Trophoblast cell (in vitro differentiated cells and primary cell): ENCODE measurements at regions not wholly inside any gene's neighbourhood (a gene's known extent, or its start where the extent isn't known, plus 50 kb on each side); places are given as distances from the start of the nearest gene placed in this dataset.
"Not testable (repeated sequence)": the region's sequence is repeated elsewhere in the genome, so short reads cannot be mapped to it uniquely, and the experiment has no call there.

Source experiments
- DNase-seq, 2 donors: peaks; one replicate each; pipeline ENCODE4 v3.0.0-alpha.2; 2016
- H2AFZ ChIP-seq: 2 replicates; pipeline ENCODE4 v1.6.1; 2013; ENCODE audit warnings: low read length, moderate library complexity, mild to moderate bottlenecking; ENCODE audit not compliant: insufficient read depth, poor library complexity
- H2AK5ac ChIP-seq: 2 replicates; pipeline ENCODE4 v1.6.1; 2013; ENCODE audit warnings: mild to moderate bottlenecking, low read length
- H2BK120ac ChIP-seq: 2 replicates; pipeline ENCODE4 v1.6.1; 2013; ENCODE audit warnings: low read length, mild to moderate bottlenecking, moderate library complexity; ENCODE audit not compliant: insufficient read depth, poor library complexity
- H2BK12ac ChIP-seq: 2 replicates; pipeline ENCODE4 v1.6.1; 2013; ENCODE audit warnings: mild to moderate bottlenecking, low read length, moderate library complexity
- H2BK5ac ChIP-seq: 2 replicates; pipeline ENCODE4 v1.6.1; 2013; ENCODE audit warnings: low read length, low read depth, moderate library complexity, mild to moderate bottlenecking; ENCODE audit not compliant: poor library complexity
- H3K14ac ChIP-seq: 2 replicates; pipeline ENCODE4 v1.6.1; 2013; ENCODE audit warnings: mild to moderate bottlenecking, low read length
- H3K18ac ChIP-seq: 2 replicates; pipeline ENCODE4 v1.6.1; 2013; ENCODE audit warnings: mild to moderate bottlenecking, low read length
- H3K23ac ChIP-seq: 2 replicates; pipeline ENCODE4 v1.6.1; 2013; ENCODE audit warnings: low read length
- H3K27ac ChIP-seq: 2 replicates; pipeline ENCODE4 v1.5.1; 2013; ENCODE audit warnings: low read depth, mild to moderate bottlenecking, inconsistent platforms, low read length, moderate library complexity
- H3K27me3 ChIP-seq: 2 replicates; pipeline ENCODE4 v1.6.1; 2013; ENCODE audit warnings: inconsistent platforms, mild to moderate bottlenecking, low read length, moderate library complexity; ENCODE audit not compliant: insufficient read depth
- H3K36me3 ChIP-seq, 2 experiments: 1 replicate in 1 of 2; 2 replicates in 1 of 2; pipeline ENCODE4 v1.6.1; 2013; ENCODE audit warnings: low read length in 2 of 2, mild to moderate bottlenecking in 2 of 2, moderate library complexity in 1 of 2; ENCODE audit not compliant: insufficient read depth in 2 of 2, control insufficient read depth in 1 of 2
- H3K4ac ChIP-seq: 2 replicates; pipeline ENCODE4 v1.6.1; 2013; ENCODE audit warnings: low read depth, mild to moderate bottlenecking, low read length, moderate library complexity
- H3K4me1 ChIP-seq, 2 experiments: 1 replicate in 1 of 2; 2 replicates in 1 of 2; pipeline ENCODE4 v1.6.1; 2013; ENCODE audit warnings: low read length in 2 of 2, mild to moderate bottlenecking in 2 of 2, moderate library complexity in 1 of 2; ENCODE audit not compliant: insufficient read depth in 2 of 2, control insufficient read depth in 1 of 2
- H3K4me2 ChIP-seq: 2 replicates; pipeline ENCODE4 v1.6.1; 2013; ENCODE audit warnings: inconsistent platforms, mild to moderate bottlenecking, low read length, moderate library complexity
- H3K4me3 ChIP-seq: 2 replicates; pipeline ENCODE4 v1.5.1; 2013; ENCODE audit warnings: mild to moderate bottlenecking, low read depth, low read length, inconsistent platforms
- H3K79me1 ChIP-seq: one replicate; pipeline ENCODE4 v1.6.1; 2013; ENCODE audit warnings: low read length
- H3K79me2 ChIP-seq: 2 replicates; pipeline ENCODE4 v1.6.1; 2013; ENCODE audit warnings: low read length, mild to moderate bottlenecking; ENCODE audit not compliant: control insufficient read depth, insufficient read depth, poor library complexity
- H3K9ac ChIP-seq: 2 replicates; pipeline ENCODE4 v1.6.1; 2013; ENCODE audit warnings: mild to moderate bottlenecking, low read length
- H3K9me3 ChIP-seq: 2 replicates; pipeline ENCODE4 v1.6.1; 2013; ENCODE audit warnings: low read depth, mild to moderate bottlenecking, control low read depth, inconsistent platforms, low read length; ENCODE audit not compliant: insufficient read depth
- H4K12ac ChIP-seq: 2 replicates; pipeline ENCODE4 v1.6.1; 2013; ENCODE audit warnings: low read depth, mild to moderate bottlenecking, low read length, moderate library complexity
- H4K8ac ChIP-seq: 2 replicates; pipeline ENCODE4 v1.6.1; 2013; ENCODE audit warnings: low read depth, mild to moderate bottlenecking, low read length, moderate library complexity
- H4K91ac ChIP-seq: one replicate; pipeline ENCODE4 v1.6.1; 2013; ENCODE audit warnings: low read depth, mild to moderate bottlenecking, low read length, moderate library complexity
- WGBS: extraction: QIAGEN DNeasy Blood & Tissue Kit; methylation state at CpG from one replicate; pipeline ENCODE4 v1.1.7; 2013; ENCODE audit warnings: missing lambda C conversion rate; ENCODE audit not compliant: insufficient read length, insufficient coverage; ENCODE audit errors: extremely low coverage; 5-methylcytosine and 5-hydroxymethylcytosine counted together

- H2BK120ac ChIP-seq, H3K14ac ChIP-seq, H4K8ac ChIP-seq, H2BK12ac ChIP-seq, H2BK5ac ChIP-seq, H3K9me3 ChIP-seq, H3K27ac ChIP-seq, H4K91ac ChIP-seq, H3K4ac ChIP-seq, H3K4me3 ChIP-seq, H3K36me3 ChIP-seq, H2AFZ ChIP-seq, H3K27me3 ChIP-seq, DNase-seq, H3K79me2 ChIP-seq, H3K23ac ChIP-seq, H4K12ac ChIP-seq, H3K79me1 ChIP-seq, H3K9ac ChIP-seq, H3K18ac ChIP-seq, H3K4me1 ChIP-seq, H3K4me2 ChIP-seq, H2AK5ac ChIP-seq: not testable (repeated sequence)
Measured at GRCh38 chr6:84879385-84879784, 115.0 kb upstream of the TBX18 start.

GRCh38 chr6:84877515-84878210 lies 113.3 kb upstream of the TBX18 start:
- no CpG with 5 or more reads among the region's 3 CpGs for WGBS
- Histone ChIP-seq H3K9me3 (no peaks in the 10 kb centered on the region), H2AK5ac (no peak overlapping the region), H3K36me3 (no peaks in the 10 kb centered on the region), H3K79me2 (no peaks in the 10 kb centered on the region), H3K14ac (no peak overlapping the region), H3K4ac (no peak overlapping the region), H4K91ac (no peak overlapping the region), H3K23ac (no peak overlapping the region), H2BK5ac (no peak overlapping the region), H3K4me1 (no peaks in the 10 kb centered on the region), H3K18ac (no peak overlapping the region), H4K12ac (no peak overlapping the region), H4K8ac (no peak overlapping the region), H3K4me3 (no peak overlapping the region), H2BK12ac (no peak overlapping the region), H3K27me3 (no peaks in the 10 kb centered on the region), H2BK120ac (no peak overlapping the region), H3K4me2 (no peak overlapping the region), H2AFZ (no peak overlapping the region), H3K79me1 (no peaks in the 10 kb centered on the region), H3K9ac (no peak overlapping the region), H3K27ac (no peak overlapping the region)
- DNase-seq: no peak

- Histone ChIP-seq H3K18ac (no peak overlapping the region), H4K12ac (no peak overlapping the region), H2BK12ac (no peak overlapping the region), H3K4me3 (no peak overlapping the region), H3K4me1 (no peaks in the 10 kb centered on the region), H3K27ac (no peak overlapping the region), H2AFZ (no peak overlapping the region), H3K9me3 (no peaks in the 10 kb centered on the region), H4K91ac (no peak overlapping the region), H3K36me3 (no peaks in the 10 kb centered on the region), H3K4ac (no peak overlapping the region), H3K9ac (no peak overlapping the region), H2BK5ac (no peak overlapping the region), H2AK5ac (no peak overlapping the region), H3K14ac (no peak overlapping the region), H3K4me2 (no peak overlapping the region), H3K79me2 (no peaks in the 10 kb centered on the region), H4K8ac (no peak overlapping the region), H3K79me1 (no peaks in the 10 kb centered on the region), H3K27me3 (no peaks in the 10 kb centered on the region), H3K23ac (no peak overlapping the region), H2BK120ac (no peak overlapping the region)
- no CpG with 5 or more reads among the region's 2 CpGs for WGBS
- no peak for DNase-seq
Measured at GRCh38 chr6:84876723-84877514, 112.5 kb upstream of the TBX18 start.

GRCh38 chr6:84872996-84873723 lies 108.8 kb upstream of the TBX18 start:
- Histone ChIP-seq H2AFZ (no peak overlapping the region), H3K79me2 (no peaks in the 10 kb centered on the region), H3K27me3 (no peaks in the 10 kb centered on the region), H4K8ac (no peak overlapping the region), H2BK120ac (no peak overlapping the region), H3K18ac (no peak overlapping the region), H3K9me3 (no peaks in the 10 kb centered on the region), H3K4me3 (no peak overlapping the region), H3K23ac (no peak overlapping the region), H2BK5ac (no peak overlapping the region), H2AK5ac (no peak overlapping the region), H3K14ac (no peak overlapping the region), H4K91ac (no peak overlapping the region), H3K36me3 (no peaks in the 10 kb centered on the region), H3K27ac (no peak overlapping the region), H3K4ac (no peak overlapping the region), H4K12ac (no peak overlapping the region), H3K79me1 (no peaks in the 10 kb centered on the region), H3K4me1 (no peaks in the 10 kb centered on the region), H3K4me2 (no peak overlapping the region), H3K9ac (no peak overlapping the region), H2BK12ac (no peak overlapping the region)
- WGBS: no CpG with 5 or more reads among the region's 4 CpGs
- no peak for DNase-seq
